T-helper 2 cell (primary cell): ENCODE measurements at regions not wholly inside any gene's neighbourhood (a gene's known extent, or its start where the extent isn't known, plus 50 kb on each side); places are given as distances from the start of the nearest gene placed in this dataset.
"Not testable (repeated sequence)": the region's sequence is repeated elsewhere in the genome, so short reads cannot be mapped to it uniquely, and the experiment has no call there.

Experiments
- DNase-seq, 5 experiments: peaks; one replicate each; pipeline versions ENCODE4 v3.0.0 to v3.0.0-alpha.2; 2012 to 2022

- no peak for DNase-seq
Measured at GRCh38 chr14:55769877-55770276, 189.9 kb downstream of the KTN1 start.

GRCh38 chr14:55771242-55771981 lies 191.4 kb downstream of the KTN1 start:
- no peak for DNase-seq

GRCh38 chr14:55772486-55772885 lies 192.5 kb downstream of the KTN1 start:
- no peak for DNase-seq

DNA sequence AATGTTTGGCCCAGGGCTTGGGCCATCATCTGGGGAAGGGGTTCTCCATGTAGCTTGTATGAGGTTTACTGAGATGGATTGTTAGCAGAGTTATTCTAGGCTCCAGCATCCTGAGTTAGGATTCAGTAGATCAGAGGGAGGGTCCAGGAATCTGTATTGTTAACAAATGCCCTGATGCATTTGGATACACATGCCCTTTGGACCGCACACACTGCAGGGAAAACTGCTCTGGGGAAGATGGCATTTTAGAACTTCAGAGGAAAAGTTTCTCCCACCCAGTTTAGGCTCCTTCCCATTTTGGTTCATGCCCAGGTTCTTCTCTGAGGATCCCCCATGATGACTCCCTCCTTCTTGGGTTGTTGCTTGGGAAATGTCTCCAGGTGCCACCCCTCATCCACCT lies 193.3 kb downstream of the KTN1 start:
- DNase-seq, result no peak

GRCh38 chr14:55773984-55774545 lies 194.1 kb downstream of the KTN1 start:
- DNase-seq, result no peak

GRCh38 chr14:55777877-55778276 lies 197.9 kb downstream of the KTN1 start:
- no peak for DNase-seq

DNA sequence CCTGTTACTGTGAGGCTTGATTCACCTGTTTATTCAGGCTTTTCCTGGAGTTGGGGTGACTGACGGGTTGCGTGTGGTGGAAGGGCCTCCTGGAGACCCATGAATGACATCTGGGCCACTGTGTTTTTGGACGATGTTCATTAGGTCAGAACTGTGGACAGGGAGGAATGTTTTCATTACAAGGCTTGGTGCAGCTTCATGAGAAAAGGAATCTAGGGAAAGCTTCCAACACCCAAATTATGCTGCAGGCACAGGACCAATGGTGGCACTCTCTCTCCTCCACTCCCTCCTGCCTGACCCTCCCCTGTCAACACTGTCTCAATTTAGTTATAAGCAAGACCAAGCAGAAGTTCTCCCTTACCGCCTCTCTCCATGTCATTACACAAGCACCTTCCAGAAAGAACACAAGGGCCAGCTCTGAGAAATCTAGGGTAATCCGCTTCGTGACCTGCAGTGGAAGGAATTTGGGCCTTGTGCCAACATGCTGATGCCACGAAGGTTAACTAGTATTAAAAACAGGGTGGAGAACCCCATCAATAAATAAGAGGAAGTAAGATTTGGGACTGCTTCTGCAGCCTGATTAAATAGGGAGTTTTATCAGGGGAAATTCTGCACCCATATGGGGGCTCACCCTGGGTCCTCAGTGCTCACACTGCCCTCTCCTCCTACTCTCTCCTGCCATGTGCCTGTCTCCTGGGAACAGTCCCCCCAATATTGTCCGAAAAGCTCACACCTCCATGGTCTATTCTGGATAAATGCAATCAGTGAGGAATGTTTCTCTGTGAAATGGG lies 200.3 kb downstream of the KTN1 start:
- no peak for DNase-seq

GRCh38 chr14:55781046-55781445 lies 201.0 kb downstream of the KTN1 start:
- no peak for DNase-seq

DNA sequence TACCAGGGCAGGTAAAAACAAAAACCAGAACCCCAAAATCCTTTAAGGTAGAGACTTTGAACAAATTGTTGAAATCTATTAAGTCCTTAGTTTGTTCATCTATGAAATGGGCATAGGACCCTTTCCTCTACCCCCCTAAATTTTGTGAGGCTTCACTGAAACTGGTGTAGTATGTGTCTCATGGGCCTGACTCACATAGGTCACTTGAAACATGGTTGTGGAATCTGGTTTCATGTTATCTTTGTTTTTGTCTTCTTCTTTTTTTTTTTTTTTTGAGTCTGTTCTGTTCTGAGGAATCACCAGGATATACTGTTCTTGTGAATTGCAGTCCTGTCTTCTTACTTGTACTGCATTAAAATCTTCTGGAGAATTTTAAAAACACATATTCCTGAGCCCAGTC lies 202.2 kb downstream of the KTN1 start:
- DNase-seq, result no peak

GRCh38 chr14:55789406-55789805 lies 209.4 kb downstream of the KTN1 start:
- no peak for DNase-seq

DNA sequence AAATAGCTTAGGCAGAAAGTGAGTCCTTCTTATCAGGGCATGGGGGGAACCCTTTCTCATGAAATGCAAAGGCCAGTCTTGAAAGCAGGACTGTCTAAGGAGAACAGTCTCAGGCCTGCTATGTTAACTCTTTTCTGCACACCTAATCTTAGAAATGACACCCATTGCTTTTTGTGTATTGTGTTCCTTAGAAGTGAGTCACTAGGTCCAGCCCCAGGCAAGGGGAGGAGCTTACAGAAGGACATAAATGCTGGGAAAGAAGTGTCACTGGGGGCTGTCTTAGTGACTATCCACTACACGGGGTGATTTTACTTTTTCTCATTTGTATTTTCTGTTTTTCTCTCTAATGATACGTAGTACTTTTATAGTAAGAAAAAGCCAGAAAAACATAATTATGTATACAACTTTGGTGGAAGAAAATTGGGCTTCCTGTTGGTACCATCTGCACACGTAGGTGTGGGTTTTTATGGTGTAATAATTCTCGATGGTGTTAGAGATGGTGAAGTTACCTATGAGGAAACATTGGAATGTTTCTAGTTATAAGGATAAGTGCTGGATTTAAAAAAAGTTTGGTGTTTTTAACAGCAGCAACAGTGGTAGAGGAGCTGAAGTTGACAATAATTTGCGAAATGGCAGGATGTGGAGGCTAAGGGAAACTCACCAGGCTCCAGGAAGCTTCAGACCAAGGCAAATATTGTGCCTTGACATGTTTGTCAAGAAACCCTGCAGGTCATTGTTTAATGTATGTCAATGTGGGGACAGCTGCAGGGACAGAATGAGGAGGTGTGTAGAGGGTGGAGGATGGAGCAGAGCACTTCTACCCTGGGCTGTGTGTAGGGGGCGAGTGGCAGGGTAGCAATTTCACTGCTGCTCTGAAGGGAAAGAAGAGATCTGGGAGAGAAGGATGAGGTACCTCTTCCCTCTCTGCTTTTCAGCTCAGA lies 214.9 kb downstream of the KTN1 start:
- DNase-seq, result no peak

DNA sequence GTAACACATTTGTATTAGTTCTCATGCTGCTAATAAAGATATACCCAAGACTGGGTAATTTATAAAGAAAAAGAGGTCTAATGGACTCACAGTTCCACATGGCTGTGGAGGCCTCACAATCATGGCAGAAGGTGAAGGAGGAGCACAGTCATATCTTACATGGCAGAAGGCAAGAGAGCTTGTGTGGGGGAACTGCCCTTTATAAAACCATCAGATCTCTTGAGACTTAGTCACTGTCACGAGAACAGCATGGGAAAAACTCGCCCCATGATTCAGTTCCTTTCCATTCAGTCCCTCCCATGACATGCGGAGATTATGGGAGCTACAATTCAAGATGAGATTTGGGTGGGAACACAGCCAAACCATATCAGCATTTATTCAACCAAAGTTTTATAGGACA lies 216.5 kb downstream of the KTN1 start:
- DNase-seq, result not testable (repeated sequence)

DNA sequence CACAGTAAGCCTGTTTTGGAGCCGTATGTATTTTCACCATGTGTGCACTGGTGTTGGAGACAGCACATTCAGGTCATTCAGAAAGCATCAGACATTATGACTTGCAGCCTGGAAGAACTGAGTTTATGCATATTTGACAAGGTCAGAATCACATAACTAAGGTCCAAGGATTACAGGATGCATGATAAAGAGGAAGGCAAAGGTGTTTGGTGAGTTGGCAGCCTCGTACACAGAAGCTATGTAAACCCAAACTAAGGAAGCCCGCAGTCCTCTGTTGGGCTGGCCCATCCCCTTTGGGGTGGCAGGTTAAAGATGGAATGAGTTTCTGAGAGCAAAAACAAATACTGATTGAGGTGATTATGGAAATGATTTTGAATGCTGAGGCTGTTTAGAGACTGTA lies 218.4 kb downstream of the KTN1 start:
- no peak for DNase-seq

DNA sequence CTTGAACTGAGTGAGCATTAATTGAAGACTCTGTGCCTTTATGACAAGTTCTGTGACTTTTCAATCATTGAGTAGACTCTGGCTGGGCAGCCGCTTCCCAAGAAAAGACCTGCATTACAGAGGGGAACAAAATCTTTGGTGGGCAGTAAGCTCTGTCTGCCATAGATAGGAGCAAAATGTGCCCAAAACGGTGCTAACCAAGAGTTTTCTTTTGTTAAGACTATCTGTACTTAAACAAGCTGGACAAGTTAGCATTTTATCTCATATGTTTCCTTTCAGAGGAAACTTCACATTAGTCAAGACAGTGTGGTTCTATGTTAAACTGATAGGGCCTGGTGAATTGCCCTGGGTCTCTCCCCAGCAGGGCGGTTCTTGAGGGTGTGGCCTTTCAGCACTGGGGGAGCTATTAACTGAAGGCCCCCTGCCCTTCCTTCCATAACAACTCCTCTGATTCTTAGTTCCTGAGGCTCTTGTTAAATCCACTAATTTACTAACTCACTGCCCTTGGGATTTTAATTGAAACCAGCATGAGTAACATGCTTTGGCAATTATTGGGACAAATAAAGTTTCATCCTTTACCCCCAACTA lies 219.6 kb downstream of the KTN1 start:
- DNase-seq, result no peak

DNA sequence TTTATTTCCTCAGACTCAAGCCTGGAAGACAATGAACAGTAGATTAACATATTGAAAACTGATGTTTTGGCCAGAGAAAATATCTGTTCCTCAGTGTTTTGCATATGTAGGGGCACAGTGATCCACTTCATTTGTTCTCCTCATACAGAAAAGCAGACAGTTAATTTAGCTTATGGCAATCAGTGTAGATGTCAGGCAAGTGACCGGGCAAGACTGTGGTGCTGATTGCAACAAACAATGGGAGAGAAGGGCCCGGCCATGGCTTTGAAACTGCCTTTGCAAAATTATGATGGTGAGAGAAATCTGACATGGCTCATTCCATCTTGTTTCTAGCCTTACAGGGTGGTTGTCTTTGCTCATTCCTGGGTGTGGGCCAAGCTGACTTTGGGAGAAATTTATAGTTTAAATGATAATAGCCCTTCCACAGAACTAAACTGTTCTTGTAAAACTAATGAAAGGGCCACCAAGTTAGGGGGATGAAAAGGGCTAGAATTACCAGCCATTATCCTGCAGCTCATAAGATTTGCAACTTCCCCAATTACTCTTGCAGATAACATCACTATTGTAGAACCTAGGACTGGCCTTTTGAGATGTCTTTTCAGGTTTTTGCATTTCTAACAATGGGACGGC lies 220.3 kb downstream of the KTN1 start:
- DNase-seq, result no peak

- no peak for DNase-seq
Measured at GRCh38 chr14:55801121-55801520, 221.1 kb downstream of the KTN1 start.

DNA sequence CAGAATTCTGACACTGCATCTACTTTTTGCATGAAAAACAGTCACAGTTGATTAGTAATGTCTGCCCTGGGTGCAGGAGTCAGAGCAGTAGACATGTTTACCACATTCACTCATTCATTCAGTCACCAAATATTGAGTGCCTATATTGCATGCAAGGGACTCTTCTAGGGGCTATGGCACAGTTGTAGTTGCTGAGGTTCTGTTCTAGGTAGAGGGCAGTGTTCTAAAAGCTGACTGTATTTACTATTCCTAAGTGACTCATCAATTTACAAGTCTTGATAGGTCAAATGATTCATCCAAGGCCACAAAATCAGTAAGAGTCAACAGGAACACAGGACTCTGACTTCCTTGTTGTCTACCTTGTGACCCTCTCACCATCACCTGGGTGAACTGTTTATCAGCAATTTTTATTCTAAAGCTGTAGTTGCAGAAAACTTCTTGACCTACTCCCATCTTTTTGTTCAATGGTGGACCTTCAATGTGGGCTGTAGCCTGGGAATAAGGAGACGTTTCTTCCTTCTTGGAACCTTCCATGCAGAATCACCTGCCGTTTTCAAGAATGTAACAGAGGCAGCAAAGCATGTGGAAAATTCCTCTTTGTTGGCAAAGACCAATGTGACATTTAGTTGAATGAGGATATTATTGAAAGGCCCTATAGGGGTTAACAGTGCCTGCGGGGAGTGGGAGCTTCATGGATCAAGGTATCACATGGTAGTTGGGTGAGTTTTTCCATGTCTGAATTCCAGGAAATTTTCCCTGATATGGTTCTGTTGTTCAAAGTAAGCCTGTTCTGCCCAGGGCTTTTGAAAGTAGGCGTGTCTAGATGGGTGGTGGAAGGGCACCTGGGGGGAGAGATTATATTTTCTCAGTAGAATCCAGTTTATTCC lies 223.2 kb downstream of the KTN1 start:
- DNase-seq, result peak in 1 of 5 experiments; percentile 18

GRCh38 chr14:55803873-55804553 lies 224.0 kb downstream of the KTN1 start:
- no peak for DNase-seq

- no peak for DNase-seq
Measured at GRCh38 chr14:55805250-55805649, 225.2 kb downstream of the KTN1 start.
